ENCODE measurements at regions not wholly inside any gene's neighbourhood (a gene's known extent, or its start where the extent isn't known, plus 50 kb on each side); places are given as distances from the start of the nearest gene placed in this dataset.

DNA sequence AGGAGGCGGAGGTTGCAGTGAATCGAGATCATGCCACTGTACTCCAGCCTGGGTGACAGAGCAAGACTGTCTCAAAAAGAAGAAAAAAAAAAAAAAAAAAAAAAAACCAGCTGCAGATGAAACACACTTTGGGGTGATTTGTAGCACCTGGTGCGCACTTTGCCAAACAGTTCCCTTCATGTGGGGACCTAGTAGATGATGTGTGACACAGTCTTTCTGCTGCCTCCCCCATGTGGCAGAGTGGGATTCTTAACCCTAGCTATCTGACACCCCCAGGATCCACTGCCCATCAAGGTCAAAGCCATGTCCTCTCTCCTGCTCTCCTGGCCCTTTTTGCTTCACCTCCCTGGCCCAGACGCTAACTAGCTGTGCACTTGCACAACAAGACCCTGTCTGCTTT is 52.1 kb upstream of the PDZD8 start:
- Histone ChIP-seq H3K9me3 (no peaks in the 10 kb centered on the region), H3K27ac (no peak overlapping the region), H3K4me3 (no peak overlapping the region), H3K4me1 (no peaks in the 10 kb centered on the region), H3K36me3 (ENCODE audit: insufficient read depth in 1 of 2, low read depth in 1 of 2) (no peaks in the 10 kb centered on the region), H3K27me3 (ENCODE audit: insufficient read depth in 3 of 3, low read length in 2 of 3) (no peaks in the 10 kb centered on the region)
- TF ChIP-seq, protein P1, sequence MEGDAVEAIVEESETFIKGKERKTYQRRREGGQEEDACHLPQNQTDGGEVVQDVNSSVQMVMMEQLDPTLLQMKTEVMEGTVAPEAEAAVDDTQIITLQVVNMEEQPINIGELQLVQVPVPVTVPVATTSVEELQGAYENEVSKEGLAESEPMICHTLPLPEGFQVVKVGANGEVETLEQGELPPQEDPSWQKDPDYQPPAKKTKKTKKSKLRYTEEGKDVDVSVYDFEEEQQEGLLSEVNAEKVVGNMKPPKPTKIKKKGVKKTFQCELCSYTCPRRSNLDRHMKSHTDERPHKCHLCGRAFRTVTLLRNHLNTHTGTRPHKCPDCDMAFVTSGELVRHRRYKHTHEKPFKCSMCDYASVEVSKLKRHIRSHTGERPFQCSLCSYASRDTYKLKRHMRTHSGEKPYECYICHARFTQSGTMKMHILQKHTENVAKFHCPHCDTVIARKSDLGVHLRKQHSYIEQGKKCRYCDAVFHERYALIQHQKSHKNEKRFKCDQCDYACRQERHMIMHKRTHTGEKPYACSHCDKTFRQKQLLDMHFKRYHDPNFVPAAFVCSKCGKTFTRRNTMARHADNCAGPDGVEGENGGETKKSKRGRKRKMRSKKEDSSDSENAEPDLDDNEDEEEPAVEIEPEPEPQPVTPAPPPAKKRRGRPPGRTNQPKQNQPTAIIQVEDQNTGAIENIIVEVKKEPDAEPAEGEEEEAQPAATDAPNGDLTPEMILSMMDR (IDR thresholded peaks at IDR 0.05): no peak
- DNase-seq (no peak), ATAC-seq (no peak)
- 73 to 79% (median 75%) methylated on average over 4 of the region's 4 CpGs for WGBS, 3 donors
- intact Hi-C loops (cut with DNase I): no loop called here

DNA sequence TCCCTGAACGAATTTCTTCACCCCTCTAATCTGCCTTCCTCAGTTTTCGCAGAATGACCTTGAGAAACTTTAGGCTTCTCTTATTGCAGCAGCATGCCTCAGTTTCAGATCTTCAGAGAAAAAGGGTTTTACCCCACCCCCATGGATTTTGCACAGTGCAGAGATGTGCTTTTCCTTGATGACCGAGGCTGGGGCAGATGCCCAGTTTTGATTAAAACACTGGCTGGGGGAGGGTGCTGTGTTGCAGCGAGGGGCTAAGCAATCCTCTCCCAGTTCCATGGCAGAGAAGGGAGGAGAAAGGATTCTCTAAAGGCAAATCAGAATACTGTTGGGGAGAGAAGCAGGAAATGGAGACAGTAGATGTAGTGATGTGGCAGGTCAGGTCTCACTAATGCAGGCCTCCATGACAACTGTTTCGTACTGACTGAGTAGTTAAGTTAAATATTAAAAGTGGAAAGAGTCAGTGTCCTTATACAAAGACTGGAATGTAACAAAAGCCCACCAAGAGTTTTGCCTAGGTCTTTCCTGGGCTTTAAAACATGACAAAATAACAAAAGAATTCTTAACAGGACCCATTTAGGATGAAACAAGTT is 50.8 kb upstream of the PDZD8 start:
- H3K9me3 ChIP-seq: no peaks in the 10 kb centered on the region
- no peak overlapping the region for H3K27ac ChIP-seq
- intact Hi-C loops (cut with DNase I): no loop called here
- DNase-seq (no peak), ATAC-seq (no peak)
- H3K4me1 ChIP-seq: no peaks in the 10 kb centered on the region
- no peak overlapping the region for H3K4me3 ChIP-seq
- H3K27me3 ChIP-seq (ENCODE audit: insufficient read depth in 3 of 3, low read length in 2 of 3): peaks cover 0 to 2% (median 0%) of the 10 kb centered on the region in 3 donors
- TF ChIP-seq, protein P1 (IDR thresholded peaks at IDR 0.05): no peak
- 63 to 77% (median 71%) methylated on average over 5 of the region's 5 CpGs for WGBS, 3 donors
- no peaks in the 10 kb centered on the region for H3K36me3 ChIP-seq (ENCODE audit: insufficient read depth in 1 of 2, low read depth in 1 of 2)

GRCh38 chr10:117424883-117425649 is 49.8 kb upstream of the PDZD8 start:
- H3K4me1 ChIP-seq: no peaks in the 10 kb centered on the region
- no peak overlapping the region for H3K4me3 ChIP-seq
- DNase-seq (no peak), ATAC-seq (no peak)
- no peaks in the 10 kb centered on the region for H3K36me3 ChIP-seq (ENCODE audit: insufficient read depth in 1 of 2, low read depth in 1 of 2)
- 73 to 79% (median 78%) methylated on average over 13 of the region's 13 CpGs for WGBS, 3 donors
- intact Hi-C loops (cut with DNase I): no loop called here
- TF ChIP-seq, protein P1 (IDR thresholded peaks at IDR 0.05): no peak
- H3K9me3 ChIP-seq: no peaks in the 10 kb centered on the region
- H3K27me3 ChIP-seq (ENCODE audit: insufficient read depth in 3 of 3, low read length in 2 of 3): peaks cover 0 to 2% (median 0%) of the 10 kb centered on the region in 3 donors
- H3K27ac ChIP-seq: no peak overlapping the region
